GM12878 (cell line): ENCODE measurements at regions not wholly inside any gene's neighbourhood (a gene's known extent, or its start where the extent isn't known, plus 50 kb on each side); places are given as distances from the start of the nearest gene placed in this dataset.

Experiments
- ATAC-seq: fragments of 200-7000 bp; cut with Tn5 transposase; 3 replicates; pipeline ENCODE4 v1.9.1; 2020; ENCODE audit warnings: mild to moderate bottlenecking, moderate library complexity
- BruUV-seq: library from RNA; stranded (reverse); fragments of 400-500 nt; replicated peaks from 2 replicates; lab custom pipeline; 2021; lab: Mats Ljungman, UMichigan
- CTCF ChIA-PET: fragments of 300-600 bp; sonication (Branson Sonifier 250); formaldehyde crosslinking; extraction: SDS; loops from one replicate; lab custom pipeline; 2021; ENCODE audit warnings: inconsistent platforms; lab: Yijun Ruan, JAX
- POLR2A ChIA-PET: fragments of 350-600 bp; formaldehyde crosslinking; extraction: SDS; loops from one replicate; lab custom pipeline; 2021; ENCODE audit warnings: inconsistent platforms; lab: Charles Lee
- RAD21 ChIA-PET: fragments of 300-600 bp; sonication (Branson Sonifier 250); formaldehyde crosslinking; loops from one replicate; lab custom pipeline; 2023; ENCODE audit warnings: antibody characterized with exemption; ENCODE audit not compliant: unreplicated experiment; lab: Charles Lee
- SMC1A ChIA-PET: fragments of 300-600 bp; sonication (Branson Sonifier 250); formaldehyde crosslinking; loops from one replicate; lab custom pipeline; 2023; ENCODE audit not compliant: unreplicated experiment, uncharacterized antibody; lab: Charles Lee
- DNase-seq: peaks from one replicate; pipeline ENCODE4 v3.0.0-alpha.2; 2011; ENCODE audit warnings: low read depth, low spot score
- FAIRE-seq: peaks from 3 replicates; lab custom pipeline; 2011; peaks lifted over from hg19 to GRCh38; lab: Jason Lieb, UNC
- H2AFZ ChIP-seq: 2 replicates; pipeline ENCODE4 v1.6.0; 2011; ENCODE audit warnings: low read depth, low read length, control low read depth; ENCODE audit not compliant: control insufficient read depth
- H3K27ac ChIP-seq: 2 replicates; pipeline ENCODE4 v1.5.1; 2011; ENCODE audit warnings: control low read depth; ENCODE audit not compliant: control insufficient read depth, insufficient read depth
- H3K27me3 ChIP-seq, 2 experiments: replicated peaks in 1 of 2; 2 replicates each; pipeline versions ENCODE4 v1.6.0 to v1.6.1; 2011; ENCODE audit warnings: low read length in 1 of 2; ENCODE audit not compliant: control insufficient read depth in 2 of 2, insufficient read depth in 2 of 2
- H3K36me3 ChIP-seq, 2 experiments: 2 replicates each; pipeline ENCODE4 v1.5.1; 2011; ENCODE audit warnings: low read length in 1 of 2; ENCODE audit not compliant: control insufficient read depth in 2 of 2, insufficient read depth in 2 of 2
- H3K4me1 ChIP-seq: 2 replicates; pipeline ENCODE4 v1.6.1; 2011; ENCODE audit warnings: mild to moderate bottlenecking, low read length, moderate library complexity, mixed read lengths; ENCODE audit not compliant: control insufficient read depth, insufficient read depth
- H3K4me2 ChIP-seq: 2 replicates; pipeline ENCODE4 v1.6.0; 2011; ENCODE audit warnings: control low read depth; ENCODE audit not compliant: control insufficient read depth, insufficient read depth
- H3K4me3 ChIP-seq: fragments of 200-600 bp; sonication (generic); 2 replicates; pipeline ENCODE4 v1.5.1; 2016
- H3K79me2 ChIP-seq: 2 replicates; pipeline ENCODE4 v1.6.0; 2011; ENCODE audit warnings: low read length; ENCODE audit not compliant: control insufficient read depth, insufficient read depth
- H3K9ac ChIP-seq: 2 replicates; pipeline ENCODE4 v1.8.0; 2011; ENCODE audit warnings: low read length, control low read depth, mixed read lengths; ENCODE audit not compliant: control insufficient read depth, insufficient read depth
- H3K9me3 ChIP-seq: replicated peaks from 3 replicates; pipeline ENCODE4 v1.5.1; 2011; ENCODE audit warnings: mild to moderate bottlenecking, low read length; ENCODE audit not compliant: control insufficient read depth, insufficient read depth
- H4K20me1 ChIP-seq: 2 replicates; pipeline ENCODE4 v1.6.0; 2011; ENCODE audit not compliant: control insufficient read depth, insufficient read depth
- BCL11A ChIP-seq: IDR thresholded peaks from 2 replicates; pipeline ENCODE4 v1.6.1; 2011; ENCODE audit warnings: low read depth, low read length
- CEBPB ChIP-seq, 2 experiments: fragments of 150-350 bp in 1 of 2; IDR thresholded peaks; 2 replicates each; pipeline ENCODE4 v1.6.1; 2012 to 2014; ENCODE audit warnings: low read depth in 2 of 2, low read length in 2 of 2, borderline replicate concordance in 1 of 2, inconsistent platforms in 1 of 2
- EP300 ChIP-seq, 2 experiments: fragments of 150-350 bp in 1 of 2; IDR thresholded peaks; 2 replicates each; pipeline ENCODE4 v1.6.1; 2011 to 2012; ENCODE audit warnings: low read depth in 2 of 2, low read length in 2 of 2, borderline replicate concordance in 1 of 2, improper control_type of control experiment in 1 of 2, inconsistent platforms in 1 of 2; ENCODE audit not compliant: control insufficient read depth in 1 of 2
- FOS ChIP-seq: IDR thresholded peaks from 3 replicates; pipeline ENCODE4 v1.6.1; 2011; ENCODE audit warnings: borderline replicate concordance; ENCODE audit not compliant: insufficient read length; ENCODE audit errors: extremely low read depth
- MXI1 ChIP-seq: fragments of 150-350 bp; IDR thresholded peaks from 2 replicates; pipeline ENCODE4 v1.6.1; 2011; ENCODE audit warnings: low read depth, mild to moderate bottlenecking, inconsistent platforms, low read length, improper control_type of control experiment
- NBN ChIP-seq: fragments of 450-650 bp; IDR thresholded peaks from 2 replicates; pipeline ENCODE4 v1.6.1; 2016
- PAX8 ChIP-seq: fragments of 450-650 bp; IDR thresholded peaks from 2 replicates; pipeline ENCODE4 v1.6.1; 2017; ENCODE audit warnings: mild to moderate bottlenecking, moderate library complexity
- RAD21 ChIP-seq: IDR thresholded peaks from 2 replicates; pipeline ENCODE4 v1.6.1; 2011; ENCODE audit warnings: mild to moderate bottlenecking, low read depth, low read length, moderate library complexity; ENCODE audit not compliant: insufficient read depth
- TBL1XR1 ChIP-seq: IDR thresholded peaks from 2 replicates; pipeline ENCODE4 v1.6.1; 2012; ENCODE audit warnings: low read depth, low read length, improper control_type of control experiment
- TCF3 ChIP-seq: IDR thresholded peaks from 2 replicates; pipeline ENCODE4 v1.6.1; 2012; ENCODE audit warnings: low read depth, mild to moderate bottlenecking, low read length, borderline replicate concordance; ENCODE audit not compliant: insufficient read depth
- WGBS: methylation state at CpG from one replicate; pipeline ENCODE4 v1.1.6; 2016; ENCODE audit warnings: low lambda C conversion rate; ENCODE audit not compliant: insufficient replicate concordance, insufficient coverage; ENCODE audit errors: missing lambda C conversion rate; 5-methylcytosine and 5-hydroxymethylcytosine counted together
- in situ Hi-C: fragments of 300-500 bp; cut with MboI; formaldehyde crosslinking; loops from 9 replicates; pipeline ENCODE4 v1.14.3; 2018; ENCODE audit warnings: mixed read lengths
- intact Hi-C: fragments of 100-400 bp; cut with micrococcal nuclease; formaldehyde crosslinking; loops from one replicate; pipeline ENCODE4 v1.14.2; 2022; ENCODE audit not compliant: unreplicated experiment
- TF ChIP-seq, protein P1 (sequence below): fragments of 450-650 bp; IDR thresholded peaks from 2 replicates; pipeline ENCODE4 v1.6.1; 2017; ENCODE audit warnings: low read depth, mild to moderate bottlenecking, moderate library complexity
- TF ChIP-seq, protein P2 (sequence below): IDR thresholded peaks from 2 replicates; pipeline ENCODE4 v1.6.1; 2011; ENCODE audit warnings: mild to moderate bottlenecking, low read depth, low read length, moderate library complexity; ENCODE audit not compliant: insufficient replicate concordance
- TF ChIP-seq, protein P3 (sequence below): IDR thresholded peaks from 2 replicates; pipeline ENCODE4 v1.6.1; 2012; ENCODE audit warnings: mild to moderate bottlenecking, low read depth, low read length
- TF ChIP-seq, protein P4 (sequence below): fragments of 450-650 bp; formaldehyde crosslinking; IDR thresholded peaks from 2 replicates; pipeline ENCODE4 v1.4.0; 2020; ENCODE audit warnings: mild to moderate bottlenecking, moderate library complexity

DNA sequence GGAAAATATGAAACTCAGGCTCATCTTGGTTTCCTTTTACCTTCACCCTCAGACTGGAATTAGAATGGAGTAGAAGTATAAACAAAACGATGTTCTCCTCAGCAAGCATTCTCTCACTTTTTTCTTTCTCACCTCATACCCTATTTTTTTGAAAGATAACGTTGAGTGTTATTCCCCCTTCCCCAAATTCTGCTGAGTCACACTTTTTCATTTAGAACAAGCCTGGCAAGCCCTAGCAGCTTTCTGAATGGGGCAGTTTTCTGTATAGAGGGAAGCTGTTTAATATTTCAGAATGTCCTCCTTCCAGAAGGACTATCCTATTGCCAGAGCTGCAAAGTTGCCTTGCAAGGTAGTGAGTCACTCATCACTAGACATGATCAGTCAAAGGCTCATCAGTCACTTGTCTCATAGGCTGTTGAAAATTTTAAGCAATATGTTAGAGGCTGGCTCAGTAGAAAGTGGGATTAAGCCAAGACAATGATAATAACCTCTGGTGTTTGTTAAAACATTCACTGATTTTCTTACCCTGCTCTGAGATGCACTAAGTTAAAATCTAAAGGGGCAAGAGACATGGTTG, 416.1 kb downstream of the RNF144A start:
- intact Hi-C loops (no loop called here), in situ Hi-C loops (no loop called here)
- no peaks in the 10 kb centered on the region for H3K4me1 ChIP-seq
- RAD21 ChIA-PET: no interaction called here
- no peaks in the 10 kb centered on the region; a peak in 1 of 4 replicates for H3K27me3 ChIP-seq
- no peaks in the 10 kb centered on the region; the same call in 2 of the 3 replicates for H3K9me3 ChIP-seq
- no peak overlapping the region for H3K27ac ChIP-seq
- no TSS peak for BruUV-seq
- POLR2A ChIA-PET: no interaction called here
- H3K36me3 ChIP-seq: no peaks in the 10 kb centered on the region
- no peaks in the 10 kb centered on the region for H3K79me2 ChIP-seq
- H4K20me1 ChIP-seq: no peaks in the 10 kb centered on the region
- H3K9ac ChIP-seq: no peak overlapping the region
- no peak overlapping the region for H2AFZ ChIP-seq
- DNase-seq: no peak
- SMC1A ChIA-PET: no interaction called here
- WGBS: 0% methylated on average over 2 of the region's 2 CpGs
- H3K4me2 ChIP-seq: no peak overlapping the region
- CTCF ChIA-PET: no interaction called here
- H3K4me3 ChIP-seq: no peak overlapping the region
- no peak for ATAC-seq
- FAIRE-seq: no peak
- TF ChIP-seq MXI1 (no peak), EP300 (IDR thresholded peaks at IDR 0.05; ENCODE audit: borderline replicate concordance in 1 of 2, control insufficient read depth in 1 of 2, low read depth in 2 of 2, low read length in 2 of 2) (no peak), BCL11A (no peak), TCF3 (no peak), TBL1XR1 (no peak), CEBPB (IDR thresholded peaks at IDR 0.05; ENCODE audit: borderline replicate concordance in 1 of 2, low read depth in 2 of 2, low read length in 2 of 2) (no peak), FOS (no peak), PAX8 (no peak), NBN (no peak), RAD21 (no peak)
- TF ChIP-seq, protein P1, sequence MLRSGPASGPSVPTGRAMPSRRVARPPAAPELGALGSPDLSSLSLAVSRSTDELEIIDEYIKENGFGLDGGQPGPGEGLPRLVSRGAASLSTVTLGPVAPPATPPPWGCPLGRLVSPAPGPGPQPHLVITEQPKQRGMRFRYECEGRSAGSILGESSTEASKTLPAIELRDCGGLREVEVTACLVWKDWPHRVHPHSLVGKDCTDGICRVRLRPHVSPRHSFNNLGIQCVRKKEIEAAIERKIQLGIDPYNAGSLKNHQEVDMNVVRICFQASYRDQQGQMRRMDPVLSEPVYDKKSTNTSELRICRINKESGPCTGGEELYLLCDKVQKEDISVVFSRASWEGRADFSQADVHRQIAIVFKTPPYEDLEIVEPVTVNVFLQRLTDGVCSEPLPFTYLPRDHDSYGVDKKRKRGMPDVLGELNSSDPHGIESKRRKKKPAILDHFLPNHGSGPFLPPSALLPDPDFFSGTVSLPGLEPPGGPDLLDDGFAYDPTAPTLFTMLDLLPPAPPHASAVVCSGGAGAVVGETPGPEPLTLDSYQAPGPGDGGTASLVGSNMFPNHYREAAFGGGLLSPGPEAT: no peak
- TF ChIP-seq, protein P2, sequence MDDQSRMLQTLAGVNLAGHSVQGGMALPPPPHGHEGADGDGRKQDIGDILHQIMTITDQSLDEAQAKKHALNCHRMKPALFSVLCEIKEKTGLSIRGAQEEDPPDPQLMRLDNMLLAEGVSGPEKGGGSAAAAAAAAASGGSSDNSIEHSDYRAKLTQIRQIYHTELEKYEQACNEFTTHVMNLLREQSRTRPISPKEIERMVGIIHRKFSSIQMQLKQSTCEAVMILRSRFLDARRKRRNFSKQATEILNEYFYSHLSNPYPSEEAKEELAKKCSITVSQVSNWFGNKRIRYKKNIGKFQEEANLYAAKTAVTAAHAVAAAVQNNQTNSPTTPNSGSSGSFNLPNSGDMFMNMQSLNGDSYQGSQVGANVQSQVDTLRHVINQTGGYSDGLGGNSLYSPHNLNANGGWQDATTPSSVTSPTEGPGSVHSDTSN: no peak
- TF ChIP-seq, protein P3, sequence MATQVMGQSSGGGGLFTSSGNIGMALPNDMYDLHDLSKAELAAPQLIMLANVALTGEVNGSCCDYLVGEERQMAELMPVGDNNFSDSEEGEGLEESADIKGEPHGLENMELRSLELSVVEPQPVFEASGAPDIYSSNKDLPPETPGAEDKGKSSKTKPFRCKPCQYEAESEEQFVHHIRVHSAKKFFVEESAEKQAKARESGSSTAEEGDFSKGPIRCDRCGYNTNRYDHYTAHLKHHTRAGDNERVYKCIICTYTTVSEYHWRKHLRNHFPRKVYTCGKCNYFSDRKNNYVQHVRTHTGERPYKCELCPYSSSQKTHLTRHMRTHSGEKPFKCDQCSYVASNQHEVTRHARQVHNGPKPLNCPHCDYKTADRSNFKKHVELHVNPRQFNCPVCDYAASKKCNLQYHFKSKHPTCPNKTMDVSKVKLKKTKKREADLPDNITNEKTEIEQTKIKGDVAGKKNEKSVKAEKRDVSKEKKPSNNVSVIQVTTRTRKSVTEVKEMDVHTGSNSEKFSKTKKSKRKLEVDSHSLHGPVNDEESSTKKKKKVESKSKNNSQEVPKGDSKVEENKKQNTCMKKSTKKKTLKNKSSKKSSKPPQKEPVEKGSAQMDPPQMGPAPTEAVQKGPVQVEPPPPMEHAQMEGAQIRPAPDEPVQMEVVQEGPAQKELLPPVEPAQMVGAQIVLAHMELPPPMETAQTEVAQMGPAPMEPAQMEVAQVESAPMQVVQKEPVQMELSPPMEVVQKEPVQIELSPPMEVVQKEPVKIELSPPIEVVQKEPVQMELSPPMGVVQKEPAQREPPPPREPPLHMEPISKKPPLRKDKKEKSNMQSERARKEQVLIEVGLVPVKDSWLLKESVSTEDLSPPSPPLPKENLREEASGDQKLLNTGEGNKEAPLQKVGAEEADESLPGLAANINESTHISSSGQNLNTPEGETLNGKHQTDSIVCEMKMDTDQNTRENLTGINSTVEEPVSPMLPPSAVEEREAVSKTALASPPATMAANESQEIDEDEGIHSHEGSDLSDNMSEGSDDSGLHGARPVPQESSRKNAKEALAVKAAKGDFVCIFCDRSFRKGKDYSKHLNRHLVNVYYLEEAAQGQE: no peak
- TF ChIP-seq, protein P4, sequence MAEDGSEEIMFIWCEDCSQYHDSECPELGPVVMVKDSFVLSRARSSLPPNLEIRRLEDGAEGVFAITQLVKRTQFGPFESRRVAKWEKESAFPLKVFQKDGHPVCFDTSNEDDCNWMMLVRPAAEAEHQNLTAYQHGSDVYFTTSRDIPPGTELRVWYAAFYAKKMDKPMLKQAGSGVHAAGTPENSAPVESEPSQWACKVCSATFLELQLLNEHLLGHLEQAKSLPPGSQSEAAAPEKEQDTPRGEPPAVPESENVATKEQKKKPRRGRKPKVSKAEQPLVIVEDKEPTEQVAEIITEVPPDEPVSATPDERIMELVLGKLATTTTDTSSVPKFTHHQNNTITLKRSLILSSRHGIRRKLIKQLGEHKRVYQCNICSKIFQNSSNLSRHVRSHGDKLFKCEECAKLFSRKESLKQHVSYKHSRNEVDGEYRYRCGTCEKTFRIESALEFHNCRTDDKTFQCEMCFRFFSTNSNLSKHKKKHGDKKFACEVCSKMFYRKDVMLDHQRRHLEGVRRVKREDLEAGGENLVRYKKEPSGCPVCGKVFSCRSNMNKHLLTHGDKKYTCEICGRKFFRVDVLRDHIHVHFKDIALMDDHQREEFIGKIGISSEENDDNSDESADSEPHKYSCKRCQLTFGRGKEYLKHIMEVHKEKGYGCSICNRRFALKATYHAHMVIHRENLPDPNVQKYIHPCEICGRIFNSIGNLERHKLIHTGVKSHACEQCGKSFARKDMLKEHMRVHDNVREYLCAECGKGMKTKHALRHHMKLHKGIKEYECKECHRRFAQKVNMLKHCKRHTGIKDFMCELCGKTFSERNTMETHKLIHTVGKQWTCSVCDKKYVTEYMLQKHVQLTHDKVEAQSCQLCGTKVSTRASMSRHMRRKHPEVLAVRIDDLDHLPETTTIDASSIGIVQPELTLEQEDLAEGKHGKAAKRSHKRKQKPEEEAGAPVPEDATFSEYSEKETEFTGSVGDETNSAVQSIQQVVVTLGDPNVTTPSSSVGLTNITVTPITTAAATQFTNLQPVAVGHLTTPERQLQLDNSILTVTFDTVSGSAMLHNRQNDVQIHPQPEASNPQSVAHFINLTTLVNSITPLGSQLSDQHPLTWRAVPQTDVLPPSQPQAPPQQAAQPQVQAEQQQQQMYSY (CRISPR knock-in tag): no peak
